H1 (cell line): ENCODE measurements at regions not wholly inside any gene's neighbourhood (a gene's known extent, or its start where the extent isn't known, plus 50 kb on each side); places are given as distances from the start of the nearest gene placed in this dataset.

Experiments
- EZH2 ChIP-seq: fragments of 200-600 bp; sonication (generic); IDR thresholded peaks from 2 replicates; pipeline ENCODE4 v1.7.1; 2012; ENCODE audit warnings: low read depth, mild to moderate bottlenecking, moderate library complexity, low read length, inconsistent platforms; ENCODE audit not compliant: severe bottlenecking
- KDM4A ChIP-seq: IDR thresholded peaks from one replicate; pipeline ENCODE4 v1.7.1; 2012; ENCODE audit warnings: low read depth, mild to moderate bottlenecking, moderate library complexity, low read length, inconsistent platforms; ENCODE audit not compliant: severe bottlenecking
- RFX5 ChIP-seq: IDR thresholded peaks from 2 replicates; pipeline ENCODE4 v1.6.1; 2011; ENCODE audit warnings: low read depth, low read length, improper control_type of control experiment, borderline replicate concordance
- TBP ChIP-seq: IDR thresholded peaks from 2 replicates; pipeline ENCODE4 v1.6.1; 2011; ENCODE audit warnings: low read depth, low read length, improper control_type of control experiment

DNA sequence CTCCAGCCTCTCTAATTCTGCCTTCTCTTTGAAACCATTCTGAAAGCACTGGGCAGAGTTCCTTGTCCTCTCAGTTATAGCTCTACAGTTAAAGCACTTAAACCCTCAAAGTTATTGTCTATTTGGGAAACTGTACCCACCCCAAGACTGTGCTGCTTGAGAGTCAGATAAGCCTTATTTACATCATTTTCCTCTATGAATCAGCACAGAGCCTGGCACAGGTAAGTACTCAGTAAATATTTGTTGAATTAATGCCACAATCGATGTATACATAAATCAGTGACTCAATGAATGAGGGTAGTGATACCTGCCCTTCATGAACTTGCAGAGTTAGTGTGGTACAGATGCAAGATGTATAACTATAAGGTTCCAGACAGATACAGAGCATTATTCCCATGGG is 549.4 kb upstream of the KLF4 start (continued):
- TF ChIP-seq EZH2 (no peak), TBP (no peak), RFX5 (no peak), KDM4A (no peak)
